NCI-H1436 (cell line): ENCODE measurements at regions not wholly inside any gene's neighbourhood (a gene's known extent, or its start where the extent isn't known, plus 50 kb on each side); places are given as distances from the start of the nearest gene placed in this dataset.

Experiments used
- DNase-seq: peaks from one replicate; lab custom pipeline; 2025; lab: John Stamatoyannopoulos, UW

DNA sequence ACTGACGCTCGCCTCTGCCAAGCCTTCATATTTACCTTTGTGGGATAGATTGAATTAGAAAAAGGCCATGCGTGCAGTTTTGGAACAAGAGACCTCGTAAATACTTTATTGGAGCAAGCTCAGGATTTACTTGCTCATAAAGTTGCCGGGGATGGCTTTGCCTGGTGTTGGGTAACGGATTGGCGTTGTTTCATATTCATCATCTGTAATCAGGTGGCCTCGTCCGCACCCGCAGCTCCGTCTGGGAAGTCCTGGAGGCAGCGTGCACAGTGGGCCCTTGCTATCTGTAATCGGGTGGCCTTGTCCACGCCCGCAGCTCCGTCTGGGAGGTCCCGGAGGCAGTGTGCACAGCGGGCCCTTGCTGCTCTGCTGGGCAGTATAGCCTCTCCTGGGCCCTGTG is 1209.3 kb downstream of the BRD1 start:
- no peak for DNase-seq

DNA sequence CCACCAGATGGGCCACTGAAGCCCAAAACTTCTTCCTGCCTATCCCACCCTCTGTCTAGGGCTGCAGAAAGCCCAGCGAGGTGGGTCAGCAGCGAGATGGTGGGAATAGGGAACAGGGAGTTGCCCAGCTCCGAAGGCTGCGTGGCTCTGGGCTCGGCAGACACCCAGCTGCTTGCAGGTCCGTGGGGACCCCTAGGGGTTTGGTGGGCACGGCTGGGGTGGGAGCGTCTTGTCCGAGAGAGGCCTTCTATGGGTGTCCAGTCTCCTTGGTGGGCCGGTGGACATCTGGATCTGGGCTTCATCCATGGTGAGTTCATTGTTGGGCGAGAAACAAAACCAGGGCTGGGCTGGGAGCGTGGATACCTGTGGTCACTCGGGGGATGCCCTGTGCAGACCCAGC is 1211.0 kb downstream of the BRD1 start:
- no peak for DNase-seq

DNA sequence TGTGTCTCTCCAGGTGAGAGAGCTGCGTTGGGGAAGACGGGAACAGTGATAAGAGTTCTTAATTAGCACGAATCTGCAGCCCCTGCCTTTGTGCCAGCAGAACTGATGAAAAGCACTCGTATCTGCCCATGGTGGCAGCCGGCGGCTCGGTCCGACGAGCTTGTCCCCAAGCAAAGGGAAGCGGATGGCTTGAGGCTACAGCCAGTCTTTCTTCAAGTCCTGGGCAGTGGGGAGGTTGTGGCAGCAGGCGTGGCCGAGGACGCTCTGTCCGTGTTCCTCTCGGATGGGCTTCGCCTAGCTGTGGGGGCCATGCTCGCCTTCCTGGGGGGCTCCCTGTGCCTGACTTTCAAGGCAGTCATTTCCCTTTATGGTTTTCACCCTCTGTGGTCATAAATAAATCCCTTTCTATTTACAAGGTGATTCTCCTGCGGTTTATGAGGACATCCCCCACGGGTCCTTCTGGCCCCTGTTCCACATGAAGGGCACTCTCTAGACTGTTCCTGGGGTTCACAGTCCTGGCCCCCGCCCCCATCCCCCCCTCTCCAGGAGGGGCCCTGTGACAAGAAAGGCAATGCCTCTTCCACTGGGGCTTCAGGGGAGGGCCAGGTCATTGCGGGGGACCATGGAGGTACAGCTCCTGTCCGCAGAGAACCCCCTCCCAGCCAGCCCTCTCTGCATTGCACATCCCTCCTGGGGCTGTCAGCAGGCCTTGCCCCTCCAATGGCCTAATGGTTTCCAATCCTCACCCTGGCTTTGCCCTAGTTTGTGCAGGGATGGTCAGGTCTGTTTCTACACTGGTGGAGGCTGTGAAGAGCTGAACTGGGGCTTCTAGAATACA is 1212.3 kb downstream of the BRD1 start:
- DNase-seq: no peak

DNA sequence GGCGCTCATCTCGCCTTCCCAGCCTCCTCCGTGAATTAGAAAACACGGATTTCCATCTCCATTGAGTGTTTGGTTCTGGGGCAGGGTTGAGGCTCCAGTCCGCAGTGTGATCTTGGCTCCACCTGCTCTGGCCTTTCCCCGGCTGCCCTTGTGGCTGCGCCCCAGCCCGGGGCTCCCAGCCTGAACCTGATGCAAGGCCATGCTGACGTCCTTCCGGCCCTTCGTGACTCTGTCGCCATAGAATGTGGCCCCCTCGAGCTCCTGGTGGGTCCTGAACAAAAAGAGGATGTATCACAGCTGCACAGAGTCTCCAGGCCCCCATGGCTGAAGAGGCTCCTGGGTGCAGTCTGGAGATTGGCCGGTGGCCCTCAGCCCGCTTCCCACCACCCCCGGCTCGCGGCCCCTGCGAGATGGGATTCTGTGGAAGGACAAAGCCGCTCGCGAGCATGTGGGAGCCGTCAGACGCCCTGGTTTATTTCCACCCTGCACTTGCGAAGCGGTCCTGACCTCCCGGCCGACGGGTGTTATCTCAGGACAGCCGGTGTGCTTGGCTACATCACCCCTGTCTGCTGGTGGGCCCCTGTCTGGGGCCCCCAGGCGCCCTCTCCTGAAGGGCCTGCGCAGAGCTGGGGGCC is 1214.0 kb downstream of the BRD1 start:
- DNase-seq: no peak

DNA sequence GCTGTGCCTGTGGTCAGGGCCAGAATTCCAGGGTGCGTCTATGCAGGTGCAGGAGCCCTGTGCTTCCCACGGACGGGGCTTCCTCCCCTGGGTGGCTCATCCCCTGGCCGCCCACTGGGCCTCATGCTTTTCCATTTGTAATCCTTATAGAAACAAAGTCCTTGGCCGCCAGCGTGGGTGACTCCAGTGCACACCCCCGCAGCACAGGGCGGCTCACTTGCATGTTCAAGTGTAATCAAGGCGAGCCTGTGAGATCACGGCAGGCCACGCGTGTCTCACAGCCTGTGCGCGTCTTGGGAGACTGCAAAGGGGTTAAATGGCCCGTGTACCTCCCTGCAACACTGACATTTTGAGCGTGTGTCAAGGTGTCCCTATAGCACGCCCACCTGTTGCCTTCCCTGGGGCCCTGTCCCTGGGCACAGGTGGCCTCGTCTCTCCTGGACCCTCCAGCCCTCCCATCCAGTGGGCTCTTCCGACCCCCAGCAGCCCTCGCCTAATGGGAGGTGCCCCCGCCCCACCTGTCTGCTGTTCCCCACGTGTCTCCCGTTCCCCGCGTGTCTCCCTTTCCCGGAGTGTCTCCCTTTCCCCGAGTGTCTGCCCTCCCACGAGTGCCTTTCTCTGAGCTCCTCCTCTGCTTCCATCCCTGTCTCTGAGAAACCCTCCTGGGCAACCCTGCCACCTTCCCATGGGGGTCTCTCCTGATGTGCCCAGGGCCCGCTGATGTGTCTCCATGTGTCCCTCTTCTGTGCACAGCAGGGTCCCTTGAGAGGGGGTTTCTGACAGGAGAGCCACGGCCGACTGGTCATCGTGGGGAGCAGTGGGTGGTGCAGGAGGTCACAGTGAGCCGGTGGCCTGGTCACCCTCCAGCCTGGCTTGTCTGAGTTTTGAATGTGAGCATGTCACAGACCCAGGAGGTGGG is 1215.3 kb downstream of the BRD1 start:
- no peak for DNase-seq

DNA sequence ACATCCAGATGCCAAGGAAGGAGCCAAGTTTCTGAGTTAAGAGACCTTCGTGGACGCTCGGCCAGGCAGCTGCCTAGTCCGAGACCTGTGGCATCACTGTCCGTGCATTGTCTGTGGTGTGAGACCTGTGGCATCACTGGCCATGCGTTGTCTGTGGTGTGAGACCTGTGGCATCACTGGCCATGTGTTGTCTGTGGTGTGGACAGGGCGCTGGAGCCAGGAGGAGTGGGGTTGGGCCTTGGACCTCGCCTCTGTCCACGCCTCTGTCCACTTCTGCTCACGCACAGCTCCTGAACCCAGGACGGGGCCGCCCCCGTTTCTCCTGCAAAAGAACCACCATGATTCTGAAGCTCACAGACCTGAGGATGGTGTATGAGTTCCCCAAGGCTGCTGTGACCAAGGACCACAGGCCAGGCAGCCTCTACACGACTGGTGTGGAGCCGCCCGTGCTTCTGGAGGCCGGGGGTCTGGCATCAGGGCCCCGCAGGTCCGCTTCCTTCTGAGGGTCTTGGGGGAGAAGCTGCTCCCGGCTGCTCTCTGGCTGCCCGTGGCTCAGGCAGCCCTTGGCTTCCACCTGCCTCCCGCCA is 1218.3 kb downstream of the BRD1 start:
- no peak for DNase-seq

DNA sequence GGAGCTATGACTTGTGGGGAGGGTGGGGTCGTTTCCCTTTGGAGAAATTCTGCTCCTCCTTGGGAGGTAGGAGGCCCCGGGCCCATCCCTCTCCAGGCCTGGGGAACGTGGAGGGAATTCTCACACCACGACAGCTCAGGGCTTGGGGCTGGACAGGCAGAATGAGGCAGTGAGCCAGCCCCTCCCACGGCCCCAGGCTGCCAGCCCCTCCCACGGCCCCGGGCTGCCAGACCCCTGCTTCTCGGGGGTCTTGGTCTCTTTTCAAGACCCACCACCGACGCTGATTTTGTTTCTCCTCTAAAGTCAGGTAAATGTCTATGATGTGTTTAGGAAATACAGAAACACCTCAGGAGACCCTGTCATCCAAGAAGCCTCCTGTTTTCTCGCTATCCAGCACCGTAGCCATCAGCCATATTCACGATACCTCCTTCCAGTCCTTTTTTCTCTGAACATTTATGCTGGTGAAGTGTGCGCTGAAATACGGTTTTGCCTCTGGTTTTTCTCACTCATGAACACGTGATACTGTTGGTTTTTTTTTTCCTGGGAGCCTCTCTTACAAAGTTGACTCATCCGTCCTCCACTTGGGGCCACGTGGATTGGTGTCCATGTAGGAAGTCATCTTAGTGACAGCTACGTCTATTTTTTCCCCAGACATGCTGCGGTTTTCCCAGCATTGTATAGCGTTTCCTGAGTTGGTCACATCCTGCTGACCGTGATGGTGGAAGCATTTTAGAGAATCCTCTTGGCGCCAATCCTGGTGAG is 1219.6 kb downstream of the BRD1 start:
- DNase-seq: no peak

DNA sequence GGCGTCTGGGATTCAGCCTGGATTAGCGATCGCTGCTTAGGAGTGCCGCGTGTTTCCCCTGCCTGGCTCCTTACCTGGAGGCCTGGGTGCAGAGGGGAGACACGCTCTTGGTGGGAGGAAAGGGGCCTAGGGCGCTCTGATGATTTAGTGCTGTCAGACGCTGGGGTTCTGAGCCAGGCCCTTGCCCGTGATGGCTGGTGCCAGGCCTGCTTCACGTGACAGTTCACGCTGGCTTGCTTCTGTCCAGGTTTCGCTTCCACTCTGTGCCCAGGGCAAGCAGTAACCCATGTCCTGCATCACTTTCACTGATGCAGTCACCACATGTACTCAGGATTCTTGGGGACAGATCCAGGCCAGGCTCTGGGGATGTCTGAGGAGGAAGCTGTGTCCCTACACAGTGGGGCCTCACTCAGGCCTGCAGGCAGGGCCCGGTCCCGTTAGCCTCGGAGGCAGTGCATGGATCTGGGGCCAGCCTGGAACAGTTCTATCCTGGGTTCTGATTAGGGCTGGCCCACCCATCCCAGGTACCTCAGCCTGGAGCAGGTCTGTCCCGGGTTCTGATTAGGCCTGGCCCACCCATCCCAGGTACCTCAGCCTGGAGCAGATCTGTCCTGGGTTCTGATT is 1220.9 kb downstream of the BRD1 start:
- DNase-seq: no peak

DNA sequence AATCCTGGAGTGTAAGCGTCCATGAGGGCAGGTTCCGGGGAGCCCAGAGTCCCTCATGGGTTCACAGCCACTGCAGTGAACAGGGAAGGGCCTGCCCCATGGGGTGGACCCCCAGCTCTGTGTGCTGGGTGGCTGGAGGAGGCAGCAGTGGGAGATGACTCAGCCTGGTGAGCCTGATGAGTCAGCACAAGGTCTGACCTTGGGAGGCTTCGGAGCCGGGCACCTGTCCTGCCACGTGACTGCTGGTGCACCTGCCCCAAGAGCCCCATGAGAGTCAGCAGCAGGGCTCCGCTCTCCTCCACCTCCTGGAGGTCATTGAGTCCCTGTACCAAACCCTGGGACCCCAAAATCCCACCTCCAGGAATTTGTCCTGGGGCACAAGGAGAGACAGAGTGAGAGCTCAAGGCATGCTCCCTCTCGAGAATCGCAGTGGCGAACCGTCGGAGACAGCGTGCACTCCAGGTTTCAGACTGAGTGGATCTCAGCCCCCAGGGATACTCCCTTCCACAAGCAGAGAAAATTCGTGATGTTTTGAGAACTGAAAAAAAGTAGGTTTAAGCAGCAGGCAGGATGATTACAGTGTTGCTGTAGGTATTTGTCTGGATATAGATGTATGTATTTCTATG is 1221.7 kb downstream of the BRD1 start:
- peak; percentile 68 for DNase-seq

DNA sequence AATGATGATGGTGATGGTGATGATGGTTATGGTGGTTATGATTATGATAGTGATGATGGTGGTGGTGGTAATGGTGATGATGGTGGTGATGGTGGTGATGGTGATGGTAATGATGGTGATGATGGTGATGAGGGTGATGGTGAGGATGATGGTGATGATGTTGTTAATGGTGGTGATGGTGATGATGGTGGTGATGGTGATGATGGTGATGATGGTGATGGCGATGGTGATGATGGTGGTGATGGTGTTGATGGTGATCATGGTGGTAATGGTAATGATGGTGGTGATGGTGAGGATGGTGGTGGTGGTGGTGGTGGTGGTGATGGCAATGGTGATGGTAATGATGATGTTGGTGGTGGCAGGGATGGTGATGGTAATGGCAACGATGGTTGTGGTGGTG is 1222.5 kb downstream of the BRD1 start:
- DNase-seq: no peak

DNA sequence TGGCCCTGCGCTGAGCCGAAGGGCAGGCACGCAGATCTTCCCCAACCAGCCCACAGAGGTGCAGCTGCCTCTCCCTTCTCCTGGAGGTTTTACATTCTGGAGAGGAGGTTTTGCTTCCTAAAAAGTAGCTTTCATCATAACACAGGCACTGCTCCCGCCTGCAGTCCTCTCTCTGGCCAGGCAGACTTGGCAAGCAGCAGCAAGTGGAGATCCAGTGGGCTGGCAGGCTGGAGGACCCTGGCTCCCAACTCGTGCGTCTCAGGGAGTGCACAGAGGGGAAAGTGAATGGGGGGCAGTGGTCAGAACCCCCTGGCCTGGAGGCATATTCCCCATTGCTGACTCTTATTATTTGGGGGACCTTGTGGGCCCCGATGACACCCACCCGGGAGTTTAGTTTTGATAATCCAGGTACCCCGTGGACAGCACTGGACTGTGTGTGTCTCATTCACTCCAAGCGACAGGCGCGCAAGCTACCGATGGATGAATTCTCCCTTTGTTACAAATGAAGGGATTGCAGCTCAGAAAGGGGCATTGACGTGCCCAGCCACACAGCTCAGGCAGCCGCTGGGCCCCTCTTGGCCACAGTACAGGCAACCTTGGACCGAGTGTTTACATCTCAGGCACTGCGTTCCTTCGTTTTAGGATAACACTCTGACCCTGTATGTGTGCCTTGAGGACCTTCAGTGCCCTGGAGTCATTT is 1223.9 kb downstream of the BRD1 start:
- DNase-seq: no peak

DNA sequence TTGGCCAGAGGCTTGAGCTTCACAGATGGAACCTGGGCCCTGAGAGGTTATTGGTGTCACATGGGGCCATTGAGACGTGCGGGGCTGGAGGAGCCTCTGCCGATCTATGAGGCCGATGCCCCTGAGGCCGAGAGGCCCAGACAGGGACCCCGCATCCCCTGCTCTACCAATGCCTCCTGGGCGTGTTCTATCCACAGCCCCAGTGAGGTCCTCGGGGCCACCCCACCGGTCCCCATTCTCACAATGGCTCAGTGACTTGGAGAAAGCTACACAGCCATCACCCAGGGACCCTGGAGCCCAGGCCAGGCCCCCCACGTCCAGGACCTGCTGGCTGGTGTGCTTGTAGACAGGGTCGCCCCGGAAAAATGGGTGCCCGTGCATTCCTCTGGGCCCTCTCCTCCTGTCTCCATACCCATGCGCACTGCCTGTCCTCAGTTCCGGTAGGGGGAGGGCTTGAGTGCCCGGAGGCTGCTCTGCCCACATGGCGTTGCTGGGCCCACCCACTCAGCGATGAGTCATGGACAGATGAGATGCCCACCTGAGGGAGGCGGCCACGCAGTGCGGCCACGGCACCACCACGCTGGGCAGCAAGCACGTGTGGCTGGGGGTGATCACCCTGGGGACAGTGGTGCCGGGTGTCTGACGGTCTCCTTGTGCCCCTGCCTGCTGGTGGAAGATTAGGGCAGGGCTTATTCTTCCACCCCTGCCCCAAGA is 1224.7 kb downstream of the BRD1 start:
- DNase-seq: no peak

DNA sequence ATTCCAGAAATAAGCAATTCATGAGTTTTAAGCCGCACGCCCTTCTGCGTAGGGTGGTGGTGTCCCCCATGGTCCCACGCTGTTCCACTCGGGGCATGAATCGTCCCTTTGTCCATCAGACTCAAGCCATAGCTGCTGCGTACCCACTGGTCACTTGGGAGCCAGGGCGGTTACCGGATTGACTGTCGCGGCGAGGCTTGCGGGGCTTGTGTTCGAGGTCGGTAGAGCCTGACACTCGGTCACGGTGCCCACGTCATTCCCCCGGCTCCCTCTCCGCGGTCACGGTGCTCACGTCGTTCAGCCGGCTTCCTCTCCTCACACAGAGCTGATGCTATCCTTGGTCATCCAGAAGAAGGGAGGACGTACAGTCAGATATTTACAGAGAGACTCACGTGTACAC is 1227.0 kb downstream of the BRD1 start:
- DNase-seq: no peak

DNA sequence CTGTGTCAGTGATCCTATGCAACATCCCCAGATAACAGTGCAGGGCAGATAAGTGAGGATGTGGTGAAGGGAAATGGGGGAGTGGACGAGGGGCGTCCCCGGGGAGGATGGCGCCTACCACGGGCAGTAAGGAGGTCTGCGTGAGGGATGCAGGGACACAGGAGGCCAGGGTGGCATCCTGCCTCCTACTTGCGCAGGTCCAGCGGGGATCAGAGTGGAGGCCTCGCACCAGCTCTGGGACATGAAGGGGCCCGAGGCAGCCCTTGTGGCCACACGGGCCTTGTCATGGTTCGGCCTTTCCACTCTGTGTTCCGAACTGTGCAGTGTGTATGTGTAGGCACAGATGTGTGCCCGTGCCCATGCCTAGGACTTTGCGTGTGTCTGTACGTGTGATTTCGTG is 1227.5 kb downstream of the BRD1 start:
- DNase-seq: no peak

DNA sequence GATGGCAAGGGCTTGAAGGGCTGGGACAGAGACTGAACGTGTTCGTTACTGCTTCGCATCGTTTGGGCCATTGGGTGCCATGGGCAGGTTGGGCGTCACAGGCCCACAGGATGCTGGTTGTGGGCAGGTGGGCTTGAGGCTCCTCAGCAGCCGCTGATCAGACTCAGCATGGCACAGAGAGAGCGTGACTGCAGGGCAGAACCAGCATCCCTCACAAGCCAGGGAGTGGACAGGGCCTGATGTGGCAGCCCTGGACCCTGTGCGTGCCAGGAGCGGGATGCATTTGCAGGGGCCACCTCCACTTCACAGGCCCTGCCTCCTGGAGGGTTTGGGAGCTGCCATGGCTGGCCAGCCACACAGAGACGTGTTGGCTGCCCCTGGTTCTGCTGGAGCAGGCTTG is 1228.3 kb downstream of the BRD1 start:
- no peak for DNase-seq

DNA sequence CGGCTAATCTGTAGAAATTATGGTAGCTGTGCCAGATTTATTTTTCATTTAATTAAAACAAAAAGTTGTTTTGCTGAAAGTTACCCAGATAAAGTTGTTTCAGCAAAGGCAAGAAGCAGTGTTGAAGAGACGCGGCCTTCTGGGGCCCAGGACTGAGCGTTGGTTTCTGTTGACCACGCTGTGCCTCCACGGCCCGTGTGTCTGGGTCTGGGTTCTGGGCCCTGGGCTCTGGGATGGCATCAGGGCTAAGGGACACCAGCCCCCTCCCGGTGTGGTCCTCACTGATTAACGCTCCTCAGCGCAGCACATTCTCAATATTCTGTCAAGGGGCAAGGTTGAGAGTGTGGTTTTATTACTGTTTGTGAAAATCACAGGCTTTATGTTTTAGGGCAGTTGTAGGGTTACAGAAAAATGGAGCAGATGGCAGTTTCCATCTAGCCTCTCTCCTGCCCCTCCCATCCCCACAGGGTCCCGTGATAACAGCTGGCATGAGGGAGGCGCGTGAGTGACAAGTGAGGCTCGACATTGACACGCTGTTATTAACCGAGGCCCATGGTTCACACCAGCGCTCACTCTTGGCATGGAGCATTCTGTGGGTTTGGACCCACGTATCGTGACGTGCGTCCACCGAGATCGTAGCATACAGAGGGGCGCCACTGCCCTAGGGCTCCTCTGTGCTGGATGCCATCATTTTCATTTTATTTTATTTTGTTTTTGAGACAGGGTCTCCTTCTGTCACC is 1231.4 kb downstream of the BRD1 start:
- DNase-seq: no peak

DNA sequence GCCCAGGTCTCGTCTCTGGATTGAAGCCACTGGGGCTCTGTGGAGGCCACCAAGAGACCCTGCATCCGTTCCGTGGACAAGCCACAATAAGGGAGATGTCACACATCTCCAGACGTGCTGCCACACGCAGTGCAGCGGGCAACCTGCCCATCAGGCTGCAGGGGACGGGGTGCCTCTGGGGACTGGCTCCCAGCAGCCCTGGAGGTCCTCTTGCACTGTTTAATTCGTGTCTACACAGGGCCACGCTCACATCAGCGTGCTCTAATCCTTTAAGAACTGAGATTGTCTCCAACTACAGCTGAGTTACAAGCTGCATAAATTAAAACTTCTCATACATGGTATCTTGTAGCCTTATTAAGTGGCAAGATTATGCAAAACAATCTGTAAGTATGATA is 1232.2 kb downstream of the BRD1 start:
- no peak for DNase-seq

DNA sequence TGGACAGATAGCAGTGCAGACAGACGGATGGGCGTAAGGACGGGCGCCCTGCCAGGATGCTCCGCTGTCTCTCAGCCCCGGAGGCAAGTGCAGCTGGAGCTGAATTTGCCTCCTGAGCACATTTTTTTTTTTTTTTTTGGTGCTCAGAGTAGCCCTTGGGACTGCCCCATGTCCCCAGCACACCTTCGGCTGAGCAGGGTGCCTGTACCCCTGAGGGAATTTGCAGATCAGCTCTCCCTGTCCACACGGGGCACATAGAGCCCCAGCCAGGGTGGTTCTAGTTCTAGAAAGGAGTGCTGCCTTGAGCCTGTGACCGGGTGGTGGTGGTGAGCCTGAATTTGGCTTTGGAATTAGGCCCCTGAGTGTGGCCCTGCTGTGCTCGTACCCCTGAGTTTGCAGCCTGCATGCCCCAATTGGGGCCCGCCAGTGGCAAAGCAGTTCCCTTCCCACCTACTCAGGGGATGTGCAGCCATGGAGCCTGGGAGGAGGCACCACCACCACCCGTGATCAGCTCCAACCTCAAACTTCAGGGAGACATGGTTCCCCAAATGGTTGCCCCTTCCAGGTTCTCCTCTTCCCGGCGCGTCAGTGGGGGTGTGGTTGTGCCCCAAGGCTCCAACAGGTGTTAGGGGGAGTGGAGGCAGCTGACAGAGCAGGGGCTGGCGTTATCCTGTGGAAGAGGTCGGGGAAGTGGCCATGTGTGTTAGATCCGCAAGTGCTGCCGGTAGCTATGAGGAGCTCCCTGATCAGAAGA is 1232.7 kb downstream of the BRD1 start:
- no peak for DNase-seq
